Stomach smooth muscle (tissue), 2 donors: ENCODE measurements at regions not wholly inside any gene's neighbourhood (a gene's known extent, or its start where the extent isn't known, plus 50 kb on each side); places are given as distances from the start of the nearest gene placed in this dataset.

Experiments used
- H3K27ac ChIP-seq: one replicate; pipeline ENCODE4 v1.7.0; 2013; ENCODE audit warnings: mild to moderate bottlenecking, low read length, inconsistent platforms
- H3K27me3 ChIP-seq, 2 donors: one replicate each; pipeline ENCODE4 v1.7.0; 2013; ENCODE audit warnings: low read length in 2 of 2; ENCODE audit not compliant: insufficient read depth in 2 of 2, control insufficient read depth in 1 of 2
- H3K36me3 ChIP-seq, 2 donors: one replicate each; pipeline ENCODE4 v1.7.0; 2013; ENCODE audit warnings: low read length in 2 of 2; ENCODE audit not compliant: control insufficient read depth in 2 of 2, insufficient read depth in 2 of 2
- H3K4me1 ChIP-seq: one replicate; pipeline ENCODE4 v1.7.0; 2013; ENCODE audit warnings: low read length; ENCODE audit not compliant: control insufficient read depth, insufficient read depth
- H3K4me3 ChIP-seq, 2 donors: one replicate each; pipeline ENCODE4 v1.7.0; 2013; ENCODE audit warnings: low read length in 2 of 2
- H3K9ac ChIP-seq, 2 donors: one replicate each; pipeline ENCODE4 v1.7.0; 2013; ENCODE audit warnings: low read length in 2 of 2, mild to moderate bottlenecking in 1 of 2
- H3K9me3 ChIP-seq, 2 donors: one replicate each; pipeline ENCODE4 v1.7.0; 2013; ENCODE audit warnings: low read length in 2 of 2; ENCODE audit not compliant: control insufficient read depth in 2 of 2
- donor health status: healthy.
- donor health status: Pancreatic carcinoma.

- no peak overlapping the region for H3K4me3 ChIP-seq
- no peaks in the 10 kb centered on the region for H3K4me1 ChIP-seq
- no peak overlapping the region for H3K9ac ChIP-seq
- H3K27me3 ChIP-seq, result no peaks in the 10 kb centered on the region
- H3K36me3 ChIP-seq, result no peaks in the 10 kb centered on the region
- H3K27ac ChIP-seq, result no peak overlapping the region
- H3K9me3 ChIP-seq, result no peaks in the 10 kb centered on the region
Measured at GRCh38 chr2:220641137-220641536, 931.0 kb downstream of the EPHA4 start.

GRCh38 chr2:220646424-220646823 lies 925.7 kb downstream of the EPHA4 start:
- no peak overlapping the region for H3K27ac ChIP-seq
- no peaks in the 10 kb centered on the region for H3K4me1 ChIP-seq
- no peak overlapping the region for H3K9ac ChIP-seq
- no peaks in the 10 kb centered on the region for H3K36me3 ChIP-seq
- no peak overlapping the region for H3K4me3 ChIP-seq
- peaks cover 0 to 2% of the 10 kb centered on the region in 2 donors for H3K27me3 ChIP-seq
- no peaks in the 10 kb centered on the region for H3K9me3 ChIP-seq

GRCh38 chr2:220648628-220649027 lies 923.5 kb downstream of the EPHA4 start:
- Histone ChIP-seq H3K27me3 (peaks cover 0 to 5% of the 10 kb centered on the region in 2 donors), H3K4me1 (no peaks in the 10 kb centered on the region), H3K36me3 (no peaks in the 10 kb centered on the region), H3K9me3 (no peaks in the 10 kb centered on the region), H3K9ac (no peak overlapping the region), H3K27ac (no peak overlapping the region), H3K4me3 (no peak overlapping the region)

- no peaks in the 10 kb centered on the region for H3K9me3 ChIP-seq
Measured at GRCh38 chr2:220653776-220654175, 918.3 kb downstream of the EPHA4 start.

GRCh38 chr2:220654322-220654721 lies 917.8 kb downstream of the EPHA4 start:
- Histone ChIP-seq H3K36me3 (no peaks in the 10 kb centered on the region), H3K27me3 (peaks cover 0 to 5% of the 10 kb centered on the region in 2 donors), H3K4me3 (no peak overlapping the region), H3K9ac (no peak overlapping the region), H3K9me3 (no peaks in the 10 kb centered on the region), H3K27ac (no peak overlapping the region), H3K4me1 (no peaks in the 10 kb centered on the region)

More at GRCh38 chr2:220653776-220654175, 918.3 kb downstream of the EPHA4 start:
- Histone ChIP-seq H3K4me3 (no peak overlapping the region), H3K36me3 (no peaks in the 10 kb centered on the region), H3K9ac (no peak overlapping the region), H3K4me1 (no peaks in the 10 kb centered on the region), H3K27me3 (peaks cover 0 to 5% of the 10 kb centered on the region in 2 donors), H3K27ac (no peak overlapping the region)

GRCh38 chr2:220660277-220661145 lies 911.6 kb downstream of the EPHA4 start:
- Histone ChIP-seq H3K27ac (no peak overlapping the region), H3K4me1 (no peaks in the 10 kb centered on the region), H3K36me3 (no peaks in the 10 kb centered on the region)

GRCh38 chr2:220662431-220662830 lies 909.7 kb downstream of the EPHA4 start:
- H3K4me3 ChIP-seq, result no peak overlapping the region
- no peaks in the 10 kb centered on the region for H3K27me3 ChIP-seq
- H3K36me3 ChIP-seq, result no peaks in the 10 kb centered on the region
- no peak overlapping the region for H3K27ac ChIP-seq
- H3K9me3 ChIP-seq, result no peaks in the 10 kb centered on the region
- no peak overlapping the region for H3K9ac ChIP-seq
- no peaks in the 10 kb centered on the region for H3K4me1 ChIP-seq

More at GRCh38 chr2:220660277-220661145, 911.6 kb downstream of the EPHA4 start:
- no peak overlapping the region for H3K4me3 ChIP-seq
- H3K9me3 ChIP-seq, result no peaks in the 10 kb centered on the region
- H3K9ac ChIP-seq, result no peak overlapping the region
- no peaks in the 10 kb centered on the region for H3K27me3 ChIP-seq

GRCh38 chr2:220663065-220663464 lies 909.0 kb downstream of the EPHA4 start:
- no peaks in the 10 kb centered on the region for H3K9me3 ChIP-seq
- no peak overlapping the region for H3K4me3 ChIP-seq
- no peak overlapping the region for H3K9ac ChIP-seq
- no peaks in the 10 kb centered on the region for H3K4me1 ChIP-seq
- no peaks in the 10 kb centered on the region for H3K27me3 ChIP-seq
- H3K36me3 ChIP-seq, result no peaks in the 10 kb centered on the region
- no peak overlapping the region for H3K27ac ChIP-seq

- no peaks in the 10 kb centered on the region for H3K4me1 ChIP-seq
- no peaks in the 10 kb centered on the region for H3K36me3 ChIP-seq
- no peaks in the 10 kb centered on the region for H3K27me3 ChIP-seq
- H3K9ac ChIP-seq, result no peak overlapping the region
- H3K4me3 ChIP-seq, result no peak overlapping the region
- H3K27ac ChIP-seq, result no peak overlapping the region
- peaks cover 0 to 1% of the 10 kb centered on the region in 2 donors for H3K9me3 ChIP-seq
Measured at GRCh38 chr2:220664272-220665107, 907.6 kb downstream of the EPHA4 start.

GRCh38 chr2:220665108-220665471 lies 907.0 kb downstream of the EPHA4 start:
- Histone ChIP-seq H3K9me3 (peaks cover 0 to 3% of the 10 kb centered on the region in 2 donors), H3K27me3 (no peaks in the 10 kb centered on the region), H3K27ac (no peak overlapping the region), H3K36me3 (no peaks in the 10 kb centered on the region), H3K4me1 (no peaks in the 10 kb centered on the region), H3K4me3 (no peak overlapping the region), H3K9ac (no peak overlapping the region)
